Body of pancreas (tissue), 4 donors: ENCODE measurements at regions not wholly inside any gene's neighbourhood (a gene's known extent, or its start where the extent isn't known, plus 50 kb on each side); places are given as distances from the start of the nearest gene placed in this dataset.

Experiments
- ATAC-seq: fragments of 150-250 bp; one replicate; pipeline ENCODE4 v1.9.1; 2016
- DNase-seq, 4 donors: peaks; one replicate each; pipeline ENCODE4 v3.0.0-alpha.2; 2019
- H3K27ac ChIP-seq, 4 donors: fragments of 200-600 bp; sonication (generic); 1 replicate in 3 of 4; 2 replicates in 1 of 4; pipeline versions ENCODE4 v1.5.1 to v1.6.1; 2016 to 2019; ENCODE audit warnings: mild to moderate bottlenecking in 1 of 4, mixed read lengths in 1 of 4, moderate library complexity in 1 of 4
- H3K27me3 ChIP-seq, 2 donors: fragments of 200-600 bp; sonication (generic); one replicate each; pipeline ENCODE4 v1.6.0; 2016; ENCODE audit warnings: mild to moderate bottlenecking in 1 of 2
- H3K36me3 ChIP-seq, 2 donors: fragments of 200-600 bp; sonication (generic); replicated peaks in 1 of 2; 2 replicates each; pipeline ENCODE4 v1.5.1; 2016; ENCODE audit warnings: low read depth in 2 of 2; ENCODE audit not compliant: insufficient read depth in 1 of 2
- H3K4me1 ChIP-seq: fragments of 200-600 bp; sonication (generic); one replicate; pipeline ENCODE4 v1.6.0; 2016
- H3K4me3 ChIP-seq, 2 donors: fragments of 200-600 bp; sonication (generic); 1 replicate in 1 of 2; 2 replicates in 1 of 2; pipeline ENCODE4 v1.5.1; 2016 to 2019
- H3K9me3 ChIP-seq, 3 donors: fragments of 200-600 bp; sonication (generic); 1 replicate in 2 of 3; 2 replicates in 1 of 3; pipeline ENCODE4 v1.5.1; 2016
- CTCF ChIP-seq, 7 experiments: fragments of 450-650 bp in 4 of 7; fragments of 200-600 bp in 3 of 7; sonication (generic) in 3 of 7; IDR thresholded peaks; one replicate each; pipeline ENCODE4 v1.5.1; 2016 to 2019; ENCODE audit warnings: antibody characterized with exemption in 7 of 7
- POLR2A ChIP-seq, 3 donors: fragments of 450-650 bp; IDR thresholded peaks; one replicate each; pipeline ENCODE4 v1.6.1; 2016; ENCODE audit warnings: antibody characterized with exemption in 3 of 3, mild to moderate bottlenecking in 2 of 3
- WGBS, 2 donors: methylation state at CpG; one replicate each; pipeline ENCODE4 v1.1.5; 2017; 5-methylcytosine and 5-hydroxymethylcytosine counted together
- intact Hi-C: fragments of 100-400 bp; cut with DNase I; formaldehyde crosslinking; loops from one replicate; pipeline ENCODE4 v1.15.1; 2023

GRCh38 chrX:45368705-45369104, 168.0 kb upstream of the DIPK2B start:
- Histone ChIP-seq H3K4me1 (no peaks in the 10 kb centered on the region), H3K36me3 (no peaks in the 10 kb centered on the region), H3K4me3 (no peak overlapping the region), H3K27me3 (no peaks in the 10 kb centered on the region), H3K9me3 (no peaks in the 10 kb centered on the region), H3K27ac (no peak overlapping the region)
- DNase-seq: no peak
- WGBS, 2 donors: 76 to 81% methylated on average over 1 of the region's 2 CpGs
- ATAC-seq: no peak
- intact Hi-C loops: no loop called here
- TF ChIP-seq POLR2A (IDR thresholded peaks at IDR 0.05): no peak
- no peak for TF ChIP-seq CTCF (IDR thresholded peaks at IDR 0.05)

DNA sequence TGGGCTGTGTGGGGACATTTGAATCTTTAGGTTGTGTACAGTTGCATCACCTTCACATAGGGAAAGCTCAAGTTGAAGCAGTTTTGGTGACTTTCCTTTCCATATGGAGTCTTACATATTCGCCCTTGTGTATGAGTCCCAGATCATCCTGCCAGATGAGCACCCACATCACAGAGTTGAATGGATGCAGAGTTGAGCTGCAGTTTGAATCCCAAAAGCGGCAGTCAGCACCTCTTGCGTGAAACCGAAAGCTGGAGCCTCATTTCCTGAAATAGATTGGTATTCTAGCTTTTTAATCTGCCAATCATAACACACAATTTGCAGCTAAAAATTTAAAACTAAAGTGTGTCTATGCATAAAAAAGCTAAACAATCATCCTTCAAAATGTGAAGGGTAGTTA, 162.9 kb upstream of the DIPK2B start:
- H3K9me3 ChIP-seq: no peaks in the 10 kb centered on the region
- H3K27me3 ChIP-seq: no peaks in the 10 kb centered on the region
- H3K4me3 ChIP-seq: no peak overlapping the region
- intact Hi-C loops: no loop called here
- no peaks in the 10 kb centered on the region for H3K36me3 ChIP-seq
- no peaks in the 10 kb centered on the region for H3K4me1 ChIP-seq
- no peak overlapping the region for H3K27ac ChIP-seq
- 83 to 100% methylated on average over 1 to 4 of the region's 4 CpGs for WGBS, 2 donors
- no peak for TF ChIP-seq POLR2A (IDR thresholded peaks at IDR 0.05)
- no peak for TF ChIP-seq CTCF (IDR thresholded peaks at IDR 0.05)
- no peak for ATAC-seq
- no peak for DNase-seq

- Histone ChIP-seq H3K9me3 (no peaks in the 10 kb centered on the region), H3K36me3 (no peaks in the 10 kb centered on the region), H3K4me1 (no peaks in the 10 kb centered on the region), H3K27ac (no peak overlapping the region), H3K4me3 (no peak overlapping the region), H3K27me3 (no peaks in the 10 kb centered on the region)
- DNase-seq (no peak), ATAC-seq (no peak)
- intact Hi-C loops: no loop called here
- TF ChIP-seq CTCF (IDR thresholded peaks at IDR 0.05): no peak
- no peak for TF ChIP-seq POLR2A (IDR thresholded peaks at IDR 0.05)
- 71% methylated on average over 1 of the region's 1 CpG; no CpG with 5 or more reads in 1 of the 2 donors for WGBS, 2 donors
Observed at GRCh38 chrX:45360571-45360970, 159.9 kb upstream of the DIPK2B start.

GRCh38 chrX:45358392-45358791, 157.7 kb upstream of the DIPK2B start:
- H3K9me3 ChIP-seq: no peaks in the 10 kb centered on the region
- no peaks in the 10 kb centered on the region for H3K27me3 ChIP-seq
- 9 to 13% methylated on average over 1 of the region's 1 CpG for WGBS, 2 donors
- no peaks in the 10 kb centered on the region for H3K36me3 ChIP-seq
- intact Hi-C loops: no loop called here
- no peak for TF ChIP-seq CTCF (IDR thresholded peaks at IDR 0.05)
- TF ChIP-seq POLR2A (IDR thresholded peaks at IDR 0.05): no peak
- H3K4me3 ChIP-seq: no peak overlapping the region
- H3K4me1 ChIP-seq: no peaks in the 10 kb centered on the region
- ATAC-seq: no peak
- H3K27ac ChIP-seq: no peak overlapping the region
- DNase-seq: no peak

DNA sequence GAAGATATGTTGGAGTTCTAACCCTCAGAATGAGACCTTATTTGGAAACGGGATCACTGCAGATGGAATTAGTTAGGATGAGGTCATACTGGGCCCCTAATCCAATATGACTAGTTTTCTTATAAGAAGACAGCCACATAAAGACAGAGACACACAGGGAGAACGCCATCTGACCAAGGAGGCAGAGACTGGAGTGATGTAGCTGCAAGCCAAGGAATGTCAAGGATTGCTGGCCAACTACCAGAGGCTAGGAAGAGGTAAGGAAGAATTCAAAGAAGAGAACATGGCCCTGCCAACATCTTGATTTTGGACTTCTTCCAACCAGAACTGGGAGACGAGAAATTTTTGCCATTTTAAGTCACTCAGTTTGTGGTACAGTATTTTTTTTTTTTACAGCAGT, 152.8 kb upstream of the DIPK2B start:
- DNase-seq (no peak), ATAC-seq (no peak)
- H3K4me1 ChIP-seq: no peaks in the 10 kb centered on the region
- TF ChIP-seq POLR2A (IDR thresholded peaks at IDR 0.05) (no peak), CTCF (IDR thresholded peaks at IDR 0.05) (no peak)
- no peak overlapping the region for H3K4me3 ChIP-seq
- 54 to 67% methylated on average over 3 of the region's 3 CpGs for WGBS, 2 donors
- no peaks in the 10 kb centered on the region for H3K9me3 ChIP-seq
- H3K27ac ChIP-seq: no peak overlapping the region
- no peaks in the 10 kb centered on the region for H3K27me3 ChIP-seq
- no peaks in the 10 kb centered on the region for H3K36me3 ChIP-seq
- intact Hi-C loops: no loop called here
